ENCODE measurements at regions not wholly inside any gene's neighbourhood (a gene's known extent, or its start where the extent isn't known, plus 50 kb on each side); places are given as distances from the start of the nearest gene placed in this dataset.

DNA sequence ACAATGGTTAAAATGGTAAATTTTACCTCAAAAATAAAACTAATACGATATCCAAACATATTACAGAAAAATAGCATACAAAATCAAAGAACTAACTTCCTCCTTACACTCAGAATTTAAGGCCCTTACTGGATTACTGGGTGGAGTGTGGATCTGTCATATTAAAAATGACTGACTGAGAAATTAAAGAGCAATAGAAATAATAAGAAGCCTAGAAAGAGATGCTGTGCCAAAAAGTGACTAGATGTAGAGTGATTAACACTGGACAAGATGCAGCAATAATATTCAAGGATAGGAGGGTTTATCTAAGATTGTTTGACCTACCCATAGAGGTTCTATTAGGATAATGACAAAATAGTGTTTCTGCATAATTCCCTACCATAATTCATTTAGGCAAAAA is 424.3 kb downstream of the SETD4 start:
- TF ChIP-seq, protein P1, sequence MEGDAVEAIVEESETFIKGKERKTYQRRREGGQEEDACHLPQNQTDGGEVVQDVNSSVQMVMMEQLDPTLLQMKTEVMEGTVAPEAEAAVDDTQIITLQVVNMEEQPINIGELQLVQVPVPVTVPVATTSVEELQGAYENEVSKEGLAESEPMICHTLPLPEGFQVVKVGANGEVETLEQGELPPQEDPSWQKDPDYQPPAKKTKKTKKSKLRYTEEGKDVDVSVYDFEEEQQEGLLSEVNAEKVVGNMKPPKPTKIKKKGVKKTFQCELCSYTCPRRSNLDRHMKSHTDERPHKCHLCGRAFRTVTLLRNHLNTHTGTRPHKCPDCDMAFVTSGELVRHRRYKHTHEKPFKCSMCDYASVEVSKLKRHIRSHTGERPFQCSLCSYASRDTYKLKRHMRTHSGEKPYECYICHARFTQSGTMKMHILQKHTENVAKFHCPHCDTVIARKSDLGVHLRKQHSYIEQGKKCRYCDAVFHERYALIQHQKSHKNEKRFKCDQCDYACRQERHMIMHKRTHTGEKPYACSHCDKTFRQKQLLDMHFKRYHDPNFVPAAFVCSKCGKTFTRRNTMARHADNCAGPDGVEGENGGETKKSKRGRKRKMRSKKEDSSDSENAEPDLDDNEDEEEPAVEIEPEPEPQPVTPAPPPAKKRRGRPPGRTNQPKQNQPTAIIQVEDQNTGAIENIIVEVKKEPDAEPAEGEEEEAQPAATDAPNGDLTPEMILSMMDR (conservative IDR thresholded peaks at IDR 0.05; ENCODE audit: low read length): no peak
- TF ChIP-seq EZH2phosphoT487 (IDR thresholded peaks at IDR 0.05; ENCODE audit: borderline replicate concordance): no peak
